Uterus (tissue), 2 donors: ENCODE measurements at regions not wholly inside any gene's neighbourhood (a gene's known extent, or its start where the extent isn't known, plus 50 kb on each side); places are given as distances from the start of the nearest gene placed in this dataset.

ENCODE experiments used
- POLR2A ChIP-seq, 2 donors: fragments of 450-650 bp; IDR thresholded peaks; one replicate each; pipeline ENCODE4 v1.6.1; 2016; ENCODE audit warnings: antibody characterized with exemption in 2 of 2, mild to moderate bottlenecking in 1 of 2, moderate library complexity in 1 of 2
- TF ChIP-seq, protein P1 (sequence below), 4 experiments: fragments of 200-600 bp in 2 of 4; fragments of 450-650 bp in 2 of 4; sonication (generic) in 2 of 4; IDR thresholded peaks; one replicate each; pipeline ENCODE4 v1.5.1; 2016 to 2019; ENCODE audit warnings: antibody characterized with exemption in 4 of 4, mild to moderate bottlenecking in 2 of 4, moderate library complexity in 1 of 4

DNA sequence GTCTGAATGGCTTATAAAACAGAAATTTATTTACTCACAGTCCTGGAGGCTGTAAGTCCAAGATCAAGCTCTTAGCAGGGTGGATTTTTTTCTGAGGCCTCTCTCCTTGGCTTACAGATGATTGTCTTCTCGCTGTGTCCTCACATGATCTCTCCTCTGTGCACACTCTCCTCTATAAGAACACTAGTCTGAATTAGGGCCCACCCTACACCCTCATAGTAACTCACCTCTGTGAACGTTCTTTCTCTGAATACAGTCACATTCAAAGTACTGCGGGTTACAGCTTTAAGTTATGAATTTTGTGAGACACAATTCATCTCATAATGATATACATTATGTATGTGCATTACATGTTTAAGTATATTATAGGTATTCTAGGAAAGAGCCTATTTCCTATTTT lies 135.7 kb upstream of the ATXN7L3B start:
- TF ChIP-seq, protein P1, sequence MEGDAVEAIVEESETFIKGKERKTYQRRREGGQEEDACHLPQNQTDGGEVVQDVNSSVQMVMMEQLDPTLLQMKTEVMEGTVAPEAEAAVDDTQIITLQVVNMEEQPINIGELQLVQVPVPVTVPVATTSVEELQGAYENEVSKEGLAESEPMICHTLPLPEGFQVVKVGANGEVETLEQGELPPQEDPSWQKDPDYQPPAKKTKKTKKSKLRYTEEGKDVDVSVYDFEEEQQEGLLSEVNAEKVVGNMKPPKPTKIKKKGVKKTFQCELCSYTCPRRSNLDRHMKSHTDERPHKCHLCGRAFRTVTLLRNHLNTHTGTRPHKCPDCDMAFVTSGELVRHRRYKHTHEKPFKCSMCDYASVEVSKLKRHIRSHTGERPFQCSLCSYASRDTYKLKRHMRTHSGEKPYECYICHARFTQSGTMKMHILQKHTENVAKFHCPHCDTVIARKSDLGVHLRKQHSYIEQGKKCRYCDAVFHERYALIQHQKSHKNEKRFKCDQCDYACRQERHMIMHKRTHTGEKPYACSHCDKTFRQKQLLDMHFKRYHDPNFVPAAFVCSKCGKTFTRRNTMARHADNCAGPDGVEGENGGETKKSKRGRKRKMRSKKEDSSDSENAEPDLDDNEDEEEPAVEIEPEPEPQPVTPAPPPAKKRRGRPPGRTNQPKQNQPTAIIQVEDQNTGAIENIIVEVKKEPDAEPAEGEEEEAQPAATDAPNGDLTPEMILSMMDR (IDR thresholded peaks at IDR 0.05) = no peak
- TF ChIP-seq POLR2A (IDR thresholded peaks at IDR 0.05) = no peak
